ENCODE measurements at regions not wholly inside any gene's neighbourhood (a gene's known extent, or its start where the extent isn't known, plus 50 kb on each side); places are given as distances from the start of the nearest gene placed in this dataset.
"Not testable (repeated sequence)": the region's sequence is repeated elsewhere in the genome, so short reads cannot be mapped to it uniquely, and the experiment has no call there.

GRCh38 chr9:62798884-62799850 is 1609.3 kb downstream of the SPATA31A7 start:
- H3K36me3 ChIP-seq (ENCODE audit: control insufficient read depth, insufficient read depth, low read length); H3K27ac ChIP-seq (ENCODE audit: low read depth, low read length); H3K9me3 ChIP-seq (ENCODE audit: control insufficient read depth, insufficient read depth, low read depth, low read length): not testable (repeated sequence)
- Histone ChIP-seq H3K4me3 (ENCODE audit: low read depth, low read length) (peak overlapping the region; percentile 75), H3K9ac (ENCODE audit: low read length) (peak overlapping the region; percentile 48), H3K4me1 (ENCODE audit: control insufficient read depth, insufficient read depth, low read length) (peaks cover 15% of the 10 kb centered on the region), H3K27me3 (ENCODE audit: control insufficient read depth, insufficient read depth, low read length) (peaks cover 55% of the 10 kb centered on the region)

- Histone ChIP-seq H3K4me3 (ENCODE audit: low read depth, low read length) (peak overlapping the region; percentile 75), H3K27me3 (ENCODE audit: control insufficient read depth, insufficient read depth, low read length) (peaks cover 62% of the 10 kb centered on the region), H3K9ac (ENCODE audit: low read length) (peak overlapping the region; percentile 48), H3K4me1 (ENCODE audit: control insufficient read depth, insufficient read depth, low read length) (peaks cover 15% of the 10 kb centered on the region)
- H3K36me3 ChIP-seq (ENCODE audit: control insufficient read depth, insufficient read depth, low read length); H3K27ac ChIP-seq (ENCODE audit: low read depth, low read length); H3K9me3 ChIP-seq (ENCODE audit: control insufficient read depth, insufficient read depth, low read depth, low read length): not testable (repeated sequence)
Measured at GRCh38 chr9:62799851-62800371, 1610.1 kb downstream of the SPATA31A7 start.

- Histone ChIP-seq H3K4me1 (ENCODE audit: control insufficient read depth, insufficient read depth, low read length) (peaks cover 15% of the 10 kb centered on the region), H3K9ac (ENCODE audit: low read length) (peak overlapping the region; percentile 56), H3K4me3 (ENCODE audit: low read depth, low read length) (peak overlapping the region; percentile 75), H3K27me3 (ENCODE audit: control insufficient read depth, insufficient read depth, low read length) (peaks cover 69% of the 10 kb centered on the region)
- not testable (repeated sequence) for H3K9me3 ChIP-seq (ENCODE audit: control insufficient read depth, insufficient read depth, low read depth, low read length); H3K36me3 ChIP-seq (ENCODE audit: control insufficient read depth, insufficient read depth, low read length); H3K27ac ChIP-seq (ENCODE audit: low read depth, low read length)
Measured at GRCh38 chr9:62800451-62801371, 1610.9 kb downstream of the SPATA31A7 start.

GRCh38 chr9:62801372-62801811 is 1611.6 kb downstream of the SPATA31A7 start:
- not testable (repeated sequence) for H3K27ac ChIP-seq (ENCODE audit: low read depth, low read length); H3K9me3 ChIP-seq (ENCODE audit: control insufficient read depth, insufficient read depth, low read depth, low read length); H3K36me3 ChIP-seq (ENCODE audit: control insufficient read depth, insufficient read depth, low read length)
- Histone ChIP-seq H3K4me1 (ENCODE audit: control insufficient read depth, insufficient read depth, low read length) (peaks cover 15% of the 10 kb centered on the region), H3K9ac (ENCODE audit: low read length) (peak overlapping the region; percentile 56), H3K4me3 (ENCODE audit: low read depth, low read length) (peak overlapping the region; percentile 75), H3K27me3 (ENCODE audit: control insufficient read depth, insufficient read depth, low read length) (peaks cover 74% of the 10 kb centered on the region)

GRCh38 chr9:62801961-62802718 is 1612.3 kb downstream of the SPATA31A7 start:
- Histone ChIP-seq H3K4me1 (ENCODE audit: control insufficient read depth, insufficient read depth, low read length) (peaks cover 15% of the 10 kb centered on the region), H3K9ac (ENCODE audit: low read length) (peak overlapping the region; percentile 80), H3K4me3 (ENCODE audit: low read depth, low read length) (peak overlapping the region; percentile 75), H3K27me3 (ENCODE audit: control insufficient read depth, insufficient read depth, low read length) (peaks cover 74% of the 10 kb centered on the region)
- not testable (repeated sequence) for H3K9me3 ChIP-seq (ENCODE audit: control insufficient read depth, insufficient read depth, low read depth, low read length); H3K27ac ChIP-seq (ENCODE audit: low read depth, low read length); H3K36me3 ChIP-seq (ENCODE audit: control insufficient read depth, insufficient read depth, low read length)

GRCh38 chr9:62802719-62803079 is 1612.9 kb downstream of the SPATA31A7 start:
- Histone ChIP-seq H3K9ac (ENCODE audit: low read length) (peak overlapping the region; percentile 80), H3K27me3 (ENCODE audit: control insufficient read depth, insufficient read depth, low read length) (peaks cover 75% of the 10 kb centered on the region), H3K4me3 (ENCODE audit: low read depth, low read length) (peak overlapping the region; percentile 75), H3K4me1 (ENCODE audit: control insufficient read depth, insufficient read depth, low read length) (peaks cover 15% of the 10 kb centered on the region)
- not testable (repeated sequence) for H3K36me3 ChIP-seq (ENCODE audit: control insufficient read depth, insufficient read depth, low read length); H3K9me3 ChIP-seq (ENCODE audit: control insufficient read depth, insufficient read depth, low read depth, low read length); H3K27ac ChIP-seq (ENCODE audit: low read depth, low read length)

- not testable (repeated sequence) for H3K36me3 ChIP-seq (ENCODE audit: control insufficient read depth, insufficient read depth, low read length); H3K9ac ChIP-seq (ENCODE audit: low read length); H3K27ac ChIP-seq (ENCODE audit: low read depth, low read length); H3K9me3 ChIP-seq (ENCODE audit: control insufficient read depth, insufficient read depth, low read depth, low read length)
- Histone ChIP-seq H3K4me1 (ENCODE audit: control insufficient read depth, insufficient read depth, low read length) (peaks cover 15% of the 10 kb centered on the region), H3K4me3 (ENCODE audit: low read depth, low read length) (peak overlapping the region; percentile 75; the same call in 1 of the 2 replicates), H3K27me3 (ENCODE audit: control insufficient read depth, insufficient read depth, low read length) (peaks cover 79% of the 10 kb centered on the region)
Measured at GRCh38 chr9:62803099-62803498, 1613.3 kb downstream of the SPATA31A7 start.

- H3K4me1 ChIP-seq (ENCODE audit: control insufficient read depth, insufficient read depth, low read length); H3K27ac ChIP-seq (ENCODE audit: low read depth, low read length); H3K4me3 ChIP-seq (ENCODE audit: low read depth, low read length); H3K9me3 ChIP-seq (ENCODE audit: control insufficient read depth, insufficient read depth, low read depth, low read length); H3K9ac ChIP-seq (ENCODE audit: low read length); H3K36me3 ChIP-seq (ENCODE audit: control insufficient read depth, insufficient read depth, low read length): not testable (repeated sequence)
- peaks cover 73% of the 10 kb centered on the region for H3K27me3 ChIP-seq (ENCODE audit: control insufficient read depth, insufficient read depth, low read length)
Measured at GRCh38 chr9:62804314-62804713, 1614.5 kb downstream of the SPATA31A7 start.

GRCh38 chr9:62807424-62807823 is 1617.6 kb downstream of the SPATA31A7 start:
- H3K36me3 ChIP-seq (ENCODE audit: control insufficient read depth, insufficient read depth, low read length); H3K9ac ChIP-seq (ENCODE audit: low read length); H3K4me1 ChIP-seq (ENCODE audit: control insufficient read depth, insufficient read depth, low read length); H3K9me3 ChIP-seq (ENCODE audit: control insufficient read depth, insufficient read depth, low read depth, low read length); H3K27ac ChIP-seq (ENCODE audit: low read depth, low read length); H3K4me3 ChIP-seq (ENCODE audit: low read depth, low read length): not testable (repeated sequence)
- H3K27me3 ChIP-seq (ENCODE audit: control insufficient read depth, insufficient read depth, low read length), result peaks cover 50% of the 10 kb centered on the region

- H3K27ac ChIP-seq (ENCODE audit: low read depth, low read length); H3K9me3 ChIP-seq (ENCODE audit: control insufficient read depth, insufficient read depth, low read depth, low read length); H3K9ac ChIP-seq (ENCODE audit: low read length); H3K4me3 ChIP-seq (ENCODE audit: low read depth, low read length); H3K36me3 ChIP-seq (ENCODE audit: control insufficient read depth, insufficient read depth, low read length); H3K4me1 ChIP-seq (ENCODE audit: control insufficient read depth, insufficient read depth, low read length): not testable (repeated sequence)
- H3K27me3 ChIP-seq (ENCODE audit: control insufficient read depth, insufficient read depth, low read length), result peaks cover 47% of the 10 kb centered on the region
Measured at GRCh38 chr9:62808081-62808480, 1618.2 kb downstream of the SPATA31A7 start.
